Hepatocyte (in vitro differentiated cells): ENCODE measurements at regions not wholly inside any gene's neighbourhood (a gene's known extent, or its start where the extent isn't known, plus 50 kb on each side); places are given as distances from the start of the nearest gene placed in this dataset.

ENCODE experiments used
- CTCF ChIP-seq: fragments of 200-600 bp; sonication (generic); IDR thresholded peaks from 2 replicates; pipeline ENCODE4 v1.5.1; 2016; ENCODE audit warnings: antibody characterized with exemption, mild to moderate bottlenecking; ENCODE audit not compliant: poor library complexity
- EZH2 ChIP-seq: fragments of 200-600 bp; sonication (generic); IDR thresholded peaks from 2 replicates; pipeline ENCODE4 v1.6.1; 2016; ENCODE audit warnings: antibody characterized with exemption, mild to moderate bottlenecking, borderline replicate concordance

- TF ChIP-seq CTCF (no peak), EZH2 (no peak)
These were observed 802.2 kb upstream of the POM121L12 start for GRCh38 chr7:52233248-52233647.
